HEK293T (cell line): ENCODE measurements at regions not wholly inside any gene's neighbourhood (a gene's known extent, or its start where the extent isn't known, plus 50 kb on each side); places are given as distances from the start of the nearest gene placed in this dataset.

Experiments
- BHLHE40 ChIP-seq: fragments of 450-650 bp; IDR thresholded peaks from 2 replicates; pipeline ENCODE4 v1.6.1; 2016; ENCODE audit warnings: mild to moderate bottlenecking, moderate library complexity, borderline replicate concordance
- FOXA1 ChIP-seq: fragments of 450-650 bp; IDR thresholded peaks from 2 replicates; pipeline ENCODE4 v1.6.1; 2016; ENCODE audit warnings: mild to moderate bottlenecking
- FOXK2 ChIP-seq: fragments of 450-650 bp; IDR thresholded peaks from 2 replicates; pipeline ENCODE4 v1.6.1; 2016; ENCODE audit warnings: mild to moderate bottlenecking
- FOXM1 ChIP-seq: fragments of 450-650 bp; IDR thresholded peaks from 2 replicates; pipeline ENCODE4 v1.6.1; 2017; ENCODE audit warnings: mild to moderate bottlenecking, borderline replicate concordance
- HDGF ChIP-seq: fragments of 450-650 bp; IDR thresholded peaks from 2 replicates; pipeline ENCODE4 v1.6.1; 2017; ENCODE audit warnings: antibody characterized with exemption, borderline replicate concordance
- SUZ12 ChIP-seq: fragments of 450-650 bp; IDR thresholded peaks from 2 replicates; pipeline ENCODE4 v1.6.1; 2016; ENCODE audit warnings: mild to moderate bottlenecking
- ZNF384 ChIP-seq: fragments of 450-650 bp; IDR thresholded peaks from 2 replicates; pipeline ENCODE4 v1.6.1; 2016
- TF ChIP-seq, protein P1 (sequence below): fragments of 450-650 bp; IDR thresholded peaks from 2 replicates; pipeline ENCODE4 v1.6.1; 2016

DNA sequence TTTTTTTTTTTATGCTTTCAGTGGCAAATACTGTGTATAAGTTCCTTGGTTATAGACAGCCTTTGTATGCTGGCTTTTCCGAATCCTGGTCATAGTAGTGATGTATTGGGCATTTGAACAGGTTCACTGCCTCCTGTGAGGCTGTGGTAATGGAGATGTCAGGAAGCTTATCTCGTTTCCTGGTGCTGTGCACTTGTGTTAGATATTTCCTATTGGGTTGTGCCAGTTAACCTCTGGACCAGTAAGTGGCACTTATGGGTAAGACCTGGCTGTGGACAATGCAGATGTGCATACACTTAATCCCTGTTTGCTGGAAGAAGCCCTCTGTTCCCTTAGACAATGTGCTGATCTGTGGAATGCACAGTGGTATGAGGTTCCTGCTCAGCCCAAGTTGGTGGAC lies 135.4 kb upstream of the KITLG start:
- TF ChIP-seq, protein P1, sequence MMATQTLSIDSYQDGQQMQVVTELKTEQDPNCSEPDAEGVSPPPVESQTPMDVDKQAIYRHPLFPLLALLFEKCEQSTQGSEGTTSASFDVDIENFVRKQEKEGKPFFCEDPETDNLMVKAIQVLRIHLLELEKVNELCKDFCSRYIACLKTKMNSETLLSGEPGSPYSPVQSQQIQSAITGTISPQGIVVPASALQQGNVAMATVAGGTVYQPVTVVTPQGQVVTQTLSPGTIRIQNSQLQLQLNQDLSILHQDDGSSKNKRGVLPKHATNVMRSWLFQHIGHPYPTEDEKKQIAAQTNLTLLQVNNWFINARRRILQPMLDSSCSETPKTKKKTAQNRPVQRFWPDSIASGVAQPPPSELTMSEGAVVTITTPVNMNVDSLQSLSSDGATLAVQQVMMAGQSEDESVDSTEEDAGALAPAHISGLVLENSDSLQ = no peak
- TF ChIP-seq HDGF (no peak), FOXA1 (no peak), BHLHE40 (no peak), FOXK2 (no peak), SUZ12 (no peak), FOXM1 (no peak), ZNF384 (no peak)
